Neural progenitor cell (in vitro differentiated cells): ENCODE measurements at regions not wholly inside any gene's neighbourhood (a gene's known extent, or its start where the extent isn't known, plus 50 kb on each side); places are given as distances from the start of the nearest gene placed in this dataset.

Source experiments
- CTCF ChIP-seq: fragments of 200-600 bp; sonication (generic); IDR thresholded peaks from 2 replicates; pipeline ENCODE4 v1.5.1; 2017; ENCODE audit warnings: antibody characterized with exemption, mild to moderate bottlenecking
- EZH2 ChIP-seq: fragments of 200-600 bp; sonication (generic); IDR thresholded peaks from 2 replicates; pipeline ENCODE4 v1.6.1; 2017; ENCODE audit warnings: antibody characterized with exemption, mild to moderate bottlenecking, moderate library complexity
- EZH2phosphoT487 ChIP-seq: fragments of 200-600 bp; sonication (generic); IDR thresholded peaks from 2 replicates; pipeline ENCODE4 v1.6.1; 2017; ENCODE audit warnings: antibody characterized with exemption

DNA sequence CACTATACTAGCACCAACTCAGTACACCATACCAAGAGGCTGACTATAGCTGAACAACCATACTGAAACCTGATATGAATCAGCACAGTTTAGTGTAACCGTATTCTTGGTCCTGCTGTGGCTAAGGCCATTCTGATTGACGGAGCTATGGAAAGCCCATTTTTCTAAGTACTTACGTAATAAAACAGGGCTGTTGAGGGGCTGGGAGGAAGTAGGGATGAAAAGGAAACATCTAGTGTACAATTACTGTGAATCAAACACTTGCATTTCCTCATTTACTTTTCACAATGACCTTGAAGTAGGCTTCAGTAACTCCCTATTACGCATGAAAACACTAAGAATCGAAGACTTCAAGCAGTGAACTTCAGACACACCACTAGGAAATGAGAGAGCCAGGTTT lies 198.2 kb downstream of the BTG1 start:
- TF ChIP-seq CTCF (no peak), EZH2 (no peak), EZH2phosphoT487 (no peak)
